HG02588 (cell line): ENCODE measurements at regions not wholly inside any gene's neighbourhood (a gene's known extent, or its start where the extent isn't known, plus 50 kb on each side); places are given as distances from the start of the nearest gene placed in this dataset.
"Not testable (repeated sequence)": the region's sequence is repeated elsewhere in the genome, so short reads cannot be mapped to it uniquely, and the experiment has no call there.

Experiments used
- ATAC-seq: cut with Tn5 transposase; IDR thresholded peaks from one replicate; pipeline ENCODE4 v1.9.1; 2021; ENCODE audit warnings: mild to moderate bottlenecking, moderate library complexity; ENCODE audit not compliant: unreplicated experiment

DNA sequence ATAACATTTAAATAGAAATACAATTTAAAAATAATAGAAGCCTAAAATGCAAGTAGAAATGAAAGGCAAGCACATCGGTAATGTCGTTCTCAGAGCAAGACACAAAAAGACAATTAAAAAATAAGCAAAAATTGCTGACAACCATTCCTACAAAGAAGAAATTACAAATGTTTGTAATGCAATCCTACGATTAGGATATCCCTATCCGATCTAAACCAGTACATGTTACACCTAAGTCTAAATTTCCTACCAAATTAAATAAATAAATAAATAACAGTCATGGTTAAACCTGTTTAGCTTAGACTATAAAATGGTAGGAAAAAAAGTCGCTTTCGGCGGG, 90.0 kb downstream of the ANXA2R start:
- no peak for ATAC-seq

- ATAC-seq, result peak; percentile 49
These were observed 90.6 kb downstream of the ANXA2R start for GRCh38 chr5:42949348-42950115.

GRCh38 chr5:42948961-42949347, 91.2 kb downstream of the ANXA2R start:
- no peak for ATAC-seq

GRCh38 chr5:42944989-42945388, 95.1 kb downstream of the ANXA2R start:
- ATAC-seq, result no peak

GRCh38 chr5:42943931-42944631, 96.0 kb downstream of the ANXA2R start:
- ATAC-seq, result no peak

- no peak for ATAC-seq
These were observed 99.3 kb downstream of the ANXA2R start for GRCh38 chr5:42940853-42941252.

DNA sequence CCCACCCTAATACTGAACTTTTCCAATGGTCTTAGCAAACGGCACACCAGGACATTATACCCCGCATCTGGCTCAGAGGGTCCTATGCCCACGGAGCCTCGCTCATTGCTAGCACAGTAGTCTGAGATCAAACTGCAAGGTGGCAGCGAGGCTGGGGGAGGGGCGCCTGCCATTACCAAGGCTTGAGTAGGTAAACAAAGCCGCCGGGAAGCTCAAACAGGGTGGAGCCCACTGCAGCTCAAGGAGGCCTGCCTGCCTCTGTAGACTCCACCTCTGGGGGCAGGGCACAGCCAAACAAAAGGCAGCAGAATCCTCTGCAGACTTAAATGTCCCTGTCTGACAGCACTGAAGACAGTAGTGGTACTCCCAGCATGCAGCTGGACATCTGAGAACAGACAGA, 108.1 kb downstream of the ANXA2R start:
- ATAC-seq, result not testable (repeated sequence)

DNA sequence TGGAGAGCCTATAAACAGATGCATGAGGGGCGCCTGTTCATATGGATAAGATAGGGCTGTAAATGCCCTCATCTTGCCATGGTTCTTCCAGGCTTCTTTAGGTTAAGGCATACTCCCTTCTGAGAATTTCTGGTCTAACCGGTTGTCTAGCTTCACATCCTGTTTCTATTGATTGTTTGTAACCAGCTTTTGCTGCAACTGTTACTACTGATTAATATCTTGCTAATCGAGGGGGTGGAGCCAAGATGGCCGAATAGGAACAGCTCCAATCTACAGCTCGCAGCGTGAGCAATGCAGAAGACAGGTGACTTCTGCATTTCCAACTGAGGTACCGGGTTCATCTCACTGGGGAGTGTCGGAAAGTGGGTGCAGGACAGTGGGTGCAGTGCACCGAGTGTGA, 108.7 kb downstream of the ANXA2R start:
- ATAC-seq, result not testable (repeated sequence)

- ATAC-seq, result no peak
These were observed 109.2 kb downstream of the ANXA2R start for GRCh38 chr5:42930934-42931333.

DNA sequence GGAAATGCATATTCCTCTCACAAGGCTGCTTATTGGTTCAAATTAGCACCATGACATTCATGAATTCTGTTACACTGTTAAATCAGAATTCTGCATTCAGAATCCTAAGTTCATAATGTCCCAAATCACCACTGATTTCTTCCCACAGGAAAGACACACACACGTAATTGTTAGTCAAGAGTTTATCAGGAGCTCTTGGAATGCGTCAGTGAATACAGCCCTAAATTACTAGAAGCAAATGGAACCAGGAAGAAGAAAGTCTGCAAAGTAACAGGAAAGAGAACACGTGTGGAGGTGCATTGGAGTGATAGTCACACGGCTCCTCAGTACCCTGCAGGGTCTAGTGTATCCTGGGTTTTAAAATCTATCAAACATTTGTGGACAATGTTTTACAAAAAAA, 110.2 kb downstream of the ANXA2R start:
- ATAC-seq, result no peak

- no peak for ATAC-seq
These were observed 112.4 kb downstream of the ANXA2R start for GRCh38 chr5:42927730-42928129.

GRCh38 chr5:42924686-42925085, 113.0 kb upstream of the SELENOP start:
- ATAC-seq, result no peak

DNA sequence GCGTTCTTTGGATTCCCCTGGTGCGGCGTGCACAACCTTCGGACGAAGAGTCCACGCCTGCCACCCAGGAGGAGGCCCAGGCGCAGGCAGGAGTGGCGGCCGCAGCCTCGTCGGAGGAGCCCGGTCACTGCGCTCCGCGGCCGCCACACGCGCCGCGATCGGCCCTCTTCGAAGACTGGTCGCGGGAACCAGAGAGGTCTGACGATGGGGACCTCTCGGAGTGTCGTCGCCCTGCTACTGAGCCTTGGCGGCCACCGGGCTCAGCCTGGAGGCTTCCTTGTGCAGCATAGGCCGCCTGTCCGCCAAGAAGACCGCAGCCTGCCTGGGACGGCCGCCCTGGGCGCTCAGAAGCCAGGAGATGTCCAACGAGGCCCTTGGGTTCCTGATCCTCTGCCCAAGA, 112.5 kb upstream of the SELENOP start:
- ATAC-seq, result no peak

GRCh38 chr5:42923710-42924109, 112.0 kb upstream of the SELENOP start:
- no peak for ATAC-seq

DNA sequence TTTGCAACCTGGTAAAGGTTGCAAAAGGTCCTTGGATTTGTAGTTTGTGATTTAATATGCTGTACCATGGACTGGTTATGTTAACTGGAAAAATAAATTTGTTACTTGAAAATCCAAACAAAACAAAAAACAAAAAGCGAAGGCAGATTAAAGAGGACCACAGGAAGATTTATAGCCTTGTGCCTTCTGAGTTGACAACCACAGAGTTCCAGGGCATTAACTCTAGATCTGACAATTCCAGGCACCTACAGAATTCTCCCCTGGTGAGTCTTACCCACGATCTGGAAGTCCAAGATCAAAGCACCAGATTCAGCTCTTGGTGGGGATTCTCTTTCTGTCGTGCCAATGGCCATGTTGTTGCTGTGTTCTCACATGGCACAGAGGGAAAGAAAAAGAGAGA, 107.9 kb upstream of the SELENOP start:
- no peak for ATAC-seq

DNA sequence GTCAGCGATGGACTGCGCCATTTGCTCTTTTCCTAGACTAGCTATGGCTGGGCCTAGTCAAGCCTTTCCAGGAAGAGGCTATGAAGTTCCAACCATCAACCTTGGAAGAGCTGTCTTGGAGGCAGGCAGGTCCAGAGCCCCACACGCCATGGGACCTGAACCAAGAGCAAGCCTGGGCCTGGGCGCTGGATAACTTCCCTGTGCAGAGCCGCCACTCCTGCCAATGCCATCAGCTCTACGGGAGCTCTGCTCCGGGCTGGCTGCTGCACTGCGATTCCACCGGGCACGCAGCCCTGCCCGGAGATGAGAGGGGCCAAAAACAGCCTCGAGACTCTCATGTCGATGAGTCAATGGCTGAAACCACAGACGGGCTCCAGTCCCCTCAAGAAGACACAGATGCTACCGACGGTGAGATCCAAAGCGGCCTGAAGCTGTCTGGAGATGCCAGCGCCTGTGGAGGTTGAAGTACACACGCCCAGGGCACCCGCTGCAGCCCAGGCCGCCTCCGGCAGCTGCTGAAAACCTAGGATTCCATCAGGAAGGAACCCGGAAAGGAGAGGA, 103.7 kb upstream of the SELENOP start:
- no peak for ATAC-seq

DNA sequence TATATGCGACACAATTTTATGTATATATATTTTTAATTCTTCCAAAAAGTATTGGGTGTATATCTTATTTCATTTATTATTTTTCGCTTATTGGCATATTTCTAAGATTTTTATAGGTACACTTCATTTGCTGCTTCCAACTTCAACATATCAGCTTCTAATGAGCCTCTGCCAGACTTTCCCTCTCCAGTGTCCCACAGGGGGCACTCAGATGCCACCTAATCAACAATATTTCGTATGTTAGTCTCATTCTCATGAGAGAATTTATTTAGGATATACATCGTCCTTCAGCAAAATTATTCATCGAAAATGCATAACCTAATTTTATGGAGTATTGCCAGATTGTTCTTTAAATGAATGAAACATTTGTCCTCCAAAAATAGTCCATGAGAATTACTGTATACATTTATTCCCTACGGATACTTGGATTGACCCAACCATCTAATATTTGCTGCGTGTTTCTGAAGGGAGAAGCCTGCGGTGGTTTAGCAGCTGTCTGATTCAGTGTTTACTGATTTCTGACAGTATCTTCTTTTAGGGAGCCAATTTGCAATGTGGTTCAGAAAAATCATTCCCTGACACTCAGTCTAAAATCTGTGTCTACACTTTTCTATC, 100.6 kb upstream of the SELENOP start:
- ATAC-seq, result no peak

GRCh38 chr5:42908509-42909488, 97.1 kb upstream of the SELENOP start:
- peak; percentile 77 for ATAC-seq

GRCh38 chr5:42908086-42908485, 96.4 kb upstream of the SELENOP start:
- ATAC-seq, result no peak

DNA sequence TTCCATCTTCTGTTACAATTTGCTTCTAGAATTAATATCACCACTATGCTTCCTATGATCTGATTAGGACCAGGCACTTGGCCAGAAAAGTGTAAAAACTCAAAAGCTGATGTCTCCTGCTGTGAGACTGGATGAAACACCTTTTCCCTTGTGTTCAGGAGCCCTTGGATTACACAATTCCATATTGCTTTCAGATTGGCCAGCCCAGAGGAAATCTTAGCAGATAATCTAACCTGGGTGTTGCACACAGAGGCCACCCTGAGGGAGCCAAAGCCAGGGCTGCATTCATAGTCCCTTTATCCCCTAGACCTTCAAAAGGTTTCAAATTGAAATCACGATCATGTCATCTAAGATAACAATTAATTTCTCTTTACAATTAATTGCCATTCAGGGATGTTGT, 94.1 kb upstream of the SELENOP start:
- no peak for ATAC-seq

DNA sequence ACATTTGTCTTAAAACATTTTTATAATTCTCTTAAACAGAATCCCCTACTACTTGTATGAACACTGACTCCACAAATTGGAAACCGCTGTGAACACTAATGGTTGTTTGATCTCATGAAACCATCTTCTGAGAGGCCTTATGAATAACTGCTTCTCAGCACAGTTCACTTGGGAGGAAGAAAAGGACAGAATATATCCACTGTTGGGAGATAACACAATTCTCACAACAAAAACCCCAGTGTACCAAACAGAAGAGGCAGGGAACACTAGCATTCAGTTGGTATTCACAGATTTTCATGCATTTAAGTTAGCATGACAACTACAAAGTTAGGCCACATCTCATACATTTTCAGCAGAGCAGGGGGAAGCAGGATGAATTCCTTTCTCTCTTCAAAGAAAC, 89.0 kb upstream of the SELENOP start:
- no peak for ATAC-seq
